Activated naive CD8-positive, alpha-beta T cell treated with anti-CD3 and anti-CD28 coated beads, Interleukin-2, amount 50 U/mL, for 24 hours (primary cell): ENCODE measurements at regions not wholly inside any gene's neighbourhood (a gene's known extent, or its start where the extent isn't known, plus 50 kb on each side); places are given as distances from the start of the nearest gene placed in this dataset.

Experiments used
- ATAC-seq: fragments of 150-1000 bp; cut with Tn5 transposase; one replicate; pipeline ENCODE4 v1.10.0; 2021
- DNase-seq: peaks from one replicate; pipeline ENCODE4 v3.0.0; 2021
- H3K27ac Mint-ChIP-seq: one replicate; pipeline ENCODE4 v1.8.0; 2021; ENCODE audit warnings: mild to moderate bottlenecking, mixed read lengths
- H3K27me3 Mint-ChIP-seq: one replicate; pipeline ENCODE4 v1.8.0; 2021; ENCODE audit warnings: mixed read lengths
- H3K36me3 Mint-ChIP-seq: one replicate; pipeline ENCODE4 v1.8.0; 2021; ENCODE audit warnings: low read depth, mixed read lengths
- H3K4me1 Mint-ChIP-seq: one replicate; pipeline ENCODE4 v1.8.0; 2021; ENCODE audit warnings: mixed read lengths
- H3K4me3 Mint-ChIP-seq: one replicate; pipeline ENCODE4 v1.8.0; 2021; ENCODE audit warnings: mild to moderate bottlenecking, moderate library complexity, mixed read lengths
- H3K9me3 Mint-ChIP-seq: one replicate; pipeline ENCODE4 v1.8.0; 2021; ENCODE audit warnings: mixed read lengths

- Mint-ChIP-seq H3K36me3 (no peaks in the 10 kb centered on the region), H3K27ac (no peak overlapping the region), H3K4me1 (peaks cover 3% of the 10 kb centered on the region), H3K9me3 (peaks cover 15% of the 10 kb centered on the region), H3K27me3 (no peaks in the 10 kb centered on the region), H3K4me3 (no peak overlapping the region)
- ATAC-seq (no peak), DNase-seq (no peak)
These were observed 140.7 kb downstream of the KCTD12 start for GRCh38 chr13:76745261-76746200.

DNA sequence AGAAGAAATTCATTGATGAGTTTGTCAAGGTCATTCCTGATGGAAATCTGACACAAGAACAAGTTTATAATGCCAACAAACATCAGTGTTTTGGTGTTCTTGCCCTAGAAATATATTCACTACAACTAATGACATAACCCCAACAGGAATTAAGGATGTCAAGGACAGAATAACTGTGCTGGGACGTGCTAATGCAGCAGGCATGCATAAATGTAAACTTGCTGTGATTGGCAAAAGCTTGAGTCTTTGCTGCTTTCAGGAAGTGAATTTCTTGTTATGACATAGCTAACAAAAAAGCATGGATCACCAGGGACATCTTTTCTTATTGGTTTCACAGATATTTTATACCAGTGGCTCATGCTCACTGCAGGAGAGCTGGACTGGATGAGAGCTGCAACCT, 144.6 kb downstream of the KCTD12 start:
- H3K27me3 Mint-ChIP-seq = no peaks in the 10 kb centered on the region
- H3K9me3 Mint-ChIP-seq = peaks cover 15% of the 10 kb centered on the region
- no peak overlapping the region for H3K27ac Mint-ChIP-seq
- no peak for ATAC-seq
- no peak overlapping the region for H3K4me3 Mint-ChIP-seq
- peaks cover 3% of the 10 kb centered on the region for H3K4me1 Mint-ChIP-seq
- no peaks in the 10 kb centered on the region for H3K36me3 Mint-ChIP-seq
- DNase-seq = no peak

DNA sequence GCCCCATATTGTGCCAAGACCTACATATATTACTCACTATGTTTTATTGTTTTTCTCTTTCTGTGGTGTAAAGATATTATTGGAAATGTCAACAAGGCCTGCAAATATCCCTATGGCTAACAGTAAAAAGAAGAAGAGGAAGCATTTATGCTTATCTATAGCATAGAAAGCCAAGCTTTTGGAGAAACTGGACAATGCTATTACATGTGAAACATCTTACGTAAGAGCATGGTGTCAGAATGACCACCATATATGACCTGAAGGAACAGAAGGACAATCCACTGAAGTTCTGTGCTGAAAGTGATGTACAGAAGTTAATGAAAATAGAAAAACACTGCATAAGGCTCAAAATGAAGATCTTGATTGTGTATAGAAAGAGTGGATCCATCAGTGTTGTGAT, 145.2 kb downstream of the KCTD12 start:
- peaks cover 3% of the 10 kb centered on the region for H3K4me1 Mint-ChIP-seq
- H3K4me3 Mint-ChIP-seq = no peak overlapping the region
- H3K36me3 Mint-ChIP-seq = no peaks in the 10 kb centered on the region
- H3K9me3 Mint-ChIP-seq = peaks cover 15% of the 10 kb centered on the region
- H3K27me3 Mint-ChIP-seq = no peaks in the 10 kb centered on the region
- DNase-seq = no peak
- no peak overlapping the region for H3K27ac Mint-ChIP-seq
- no peak for ATAC-seq

- Mint-ChIP-seq H3K27me3 (no peaks in the 10 kb centered on the region), H3K36me3 (no peaks in the 10 kb centered on the region), H3K9me3 (peaks cover 15% of the 10 kb centered on the region), H3K4me1 (no peaks in the 10 kb centered on the region), H3K4me3 (no peak overlapping the region), H3K27ac (no peak overlapping the region)
- DNase-seq (no peak), ATAC-seq (no peak)
These were observed 147.6 kb downstream of the KCTD12 start for GRCh38 chr13:76738616-76739015.

DNA sequence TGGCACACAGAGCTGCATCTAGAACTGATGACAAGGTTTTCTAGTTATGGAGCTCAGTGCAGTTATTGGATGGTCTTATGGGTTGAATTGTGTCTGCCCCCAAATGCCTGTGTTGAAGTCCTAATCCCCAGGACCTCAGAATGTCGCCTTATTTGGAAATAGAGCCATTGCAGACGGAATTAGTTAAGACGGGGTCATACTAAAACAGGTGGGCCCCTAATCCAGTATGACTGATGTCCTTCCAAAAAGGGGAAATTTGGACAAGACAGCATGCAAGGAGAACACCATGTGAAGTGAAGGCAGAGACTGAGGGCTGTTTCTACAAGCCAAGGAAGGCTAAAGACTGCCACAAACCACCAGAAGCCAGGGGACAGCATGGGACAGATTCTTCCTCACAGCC, 148.7 kb downstream of the KCTD12 start:
- H3K4me1 Mint-ChIP-seq = no peaks in the 10 kb centered on the region
- ATAC-seq (no peak), DNase-seq (no peak)
- H3K36me3 Mint-ChIP-seq = no peaks in the 10 kb centered on the region
- H3K27ac Mint-ChIP-seq = no peak overlapping the region
- H3K27me3 Mint-ChIP-seq = no peaks in the 10 kb centered on the region
- H3K9me3 Mint-ChIP-seq = peaks cover 15% of the 10 kb centered on the region
- no peak overlapping the region for H3K4me3 Mint-ChIP-seq

DNA sequence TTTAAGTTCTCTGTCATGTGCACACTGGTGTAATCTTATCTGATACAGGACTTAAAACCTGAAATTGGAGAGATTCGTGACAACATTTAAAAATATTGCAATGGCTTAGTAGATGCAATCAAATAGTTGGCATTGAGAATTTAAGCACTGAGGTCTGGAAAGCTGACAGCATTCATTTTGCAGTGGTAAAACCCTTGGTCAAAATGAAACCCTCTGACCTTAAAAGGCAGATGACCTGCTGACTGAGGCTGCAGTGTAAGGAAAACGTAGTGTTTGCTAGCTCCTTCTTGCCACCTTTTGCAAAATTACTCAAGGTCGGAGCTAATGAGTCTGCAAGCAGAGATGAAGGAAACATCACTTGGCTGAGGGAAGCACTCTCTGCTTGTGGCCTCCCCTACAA, 150.6 kb downstream of the KCTD12 start:
- no peak overlapping the region for H3K27ac Mint-ChIP-seq
- H3K4me1 Mint-ChIP-seq = no peaks in the 10 kb centered on the region
- no peak for DNase-seq
- no peaks in the 10 kb centered on the region for H3K27me3 Mint-ChIP-seq
- H3K9me3 Mint-ChIP-seq = no peaks in the 10 kb centered on the region
- ATAC-seq = no peak
- H3K4me3 Mint-ChIP-seq = no peak overlapping the region
- no peaks in the 10 kb centered on the region for H3K36me3 Mint-ChIP-seq

DNA sequence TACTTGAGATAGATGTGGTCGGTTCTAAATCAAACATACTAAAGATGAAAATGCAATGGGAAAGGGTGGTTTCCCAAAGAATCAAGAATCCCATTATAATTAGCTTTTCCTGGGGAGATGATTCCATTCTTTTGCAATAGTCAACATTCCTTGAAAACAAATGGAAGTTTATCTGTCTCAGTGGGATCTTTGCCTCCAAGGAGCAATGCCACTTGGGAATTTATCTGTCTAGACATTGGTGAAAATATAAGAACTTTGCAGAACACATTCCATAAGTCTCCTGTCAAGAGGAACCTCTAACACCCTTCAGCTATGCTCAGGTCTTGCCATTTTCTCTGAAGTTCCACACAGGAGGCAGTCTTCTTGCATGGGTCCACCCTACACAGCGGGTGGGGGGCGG, 152.5 kb downstream of the KCTD12 start:
- DNase-seq (no peak), ATAC-seq (no peak)
- Mint-ChIP-seq H3K4me3 (no peak overlapping the region), H3K27ac (no peak overlapping the region), H3K27me3 (no peaks in the 10 kb centered on the region), H3K36me3 (no peaks in the 10 kb centered on the region), H3K9me3 (no peaks in the 10 kb centered on the region), H3K4me1 (no peaks in the 10 kb centered on the region)

DNA sequence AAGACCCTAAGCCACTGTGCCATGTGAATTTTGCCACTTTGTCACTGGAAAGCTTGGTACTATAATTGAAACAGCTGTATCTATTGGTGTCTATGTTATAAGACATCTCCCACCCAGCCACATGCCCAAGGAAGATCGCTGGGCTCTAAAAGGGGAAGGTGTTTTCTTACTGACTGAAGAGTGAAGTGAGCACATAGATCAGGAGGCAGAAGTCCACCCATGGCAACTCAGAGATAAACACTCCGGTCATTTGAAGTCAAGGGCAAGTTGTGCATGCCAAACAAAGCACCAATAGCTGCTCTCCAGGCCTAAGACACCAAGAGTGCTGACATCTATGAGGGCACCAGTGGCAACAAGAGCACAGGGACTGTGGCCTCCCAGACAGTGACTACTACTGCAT, 153.8 kb downstream of the KCTD12 start:
- no peak overlapping the region for H3K4me3 Mint-ChIP-seq
- no peaks in the 10 kb centered on the region for H3K27me3 Mint-ChIP-seq
- ATAC-seq = no peak
- no peaks in the 10 kb centered on the region for H3K4me1 Mint-ChIP-seq
- DNase-seq = no peak
- peaks cover under 1% of the 10 kb centered on the region for H3K9me3 Mint-ChIP-seq
- no peak overlapping the region for H3K27ac Mint-ChIP-seq
- H3K36me3 Mint-ChIP-seq = no peaks in the 10 kb centered on the region

GRCh38 chr13:76730220-76730619, 156.0 kb downstream of the KCTD12 start:
- Mint-ChIP-seq H3K4me1 (no peaks in the 10 kb centered on the region), H3K9me3 (peaks cover 6% of the 10 kb centered on the region), H3K27me3 (no peaks in the 10 kb centered on the region), H3K27ac (no peak overlapping the region), H3K4me3 (no peak overlapping the region), H3K36me3 (peaks cover 1% of the 10 kb centered on the region)
- DNase-seq (no peak), ATAC-seq (no peak)

- no peak for DNase-seq
- Mint-ChIP-seq H3K27ac (no peak overlapping the region), H3K4me1 (no peaks in the 10 kb centered on the region), H3K27me3 (no peaks in the 10 kb centered on the region), H3K4me3 (no peak overlapping the region), H3K9me3 (peaks cover 6% of the 10 kb centered on the region), H3K36me3 (peaks cover 1% of the 10 kb centered on the region)
- ATAC-seq = no peak
These were observed 156.5 kb downstream of the KCTD12 start for GRCh38 chr13:76729691-76730090.

DNA sequence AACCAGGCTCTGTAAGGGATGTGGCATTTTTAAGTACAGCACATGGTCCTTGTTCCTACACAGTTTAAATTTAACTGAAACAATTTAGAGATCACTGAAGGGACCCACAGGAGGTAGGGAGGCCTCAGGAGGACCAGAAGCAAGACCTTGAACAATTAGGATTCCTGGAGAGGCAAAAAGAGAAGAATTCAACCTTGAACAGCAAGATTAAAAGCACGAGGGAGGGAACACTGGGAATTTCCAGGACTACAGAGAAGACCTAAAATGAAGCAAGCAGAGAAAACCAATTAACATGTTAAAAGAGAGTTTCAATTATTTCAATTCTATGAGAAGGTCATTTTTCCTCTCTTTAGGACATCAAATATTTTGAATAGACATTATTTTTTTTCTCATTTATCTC, 160.3 kb downstream of the KCTD12 start:
- ATAC-seq (no peak), DNase-seq (no peak)
- H3K27me3 Mint-ChIP-seq = no peaks in the 10 kb centered on the region
- peaks cover 6% of the 10 kb centered on the region for H3K9me3 Mint-ChIP-seq
- H3K4me3 Mint-ChIP-seq = no peak overlapping the region
- H3K27ac Mint-ChIP-seq = no peak overlapping the region
- no peaks in the 10 kb centered on the region for H3K4me1 Mint-ChIP-seq
- H3K36me3 Mint-ChIP-seq = peaks cover 1% of the 10 kb centered on the region

DNA sequence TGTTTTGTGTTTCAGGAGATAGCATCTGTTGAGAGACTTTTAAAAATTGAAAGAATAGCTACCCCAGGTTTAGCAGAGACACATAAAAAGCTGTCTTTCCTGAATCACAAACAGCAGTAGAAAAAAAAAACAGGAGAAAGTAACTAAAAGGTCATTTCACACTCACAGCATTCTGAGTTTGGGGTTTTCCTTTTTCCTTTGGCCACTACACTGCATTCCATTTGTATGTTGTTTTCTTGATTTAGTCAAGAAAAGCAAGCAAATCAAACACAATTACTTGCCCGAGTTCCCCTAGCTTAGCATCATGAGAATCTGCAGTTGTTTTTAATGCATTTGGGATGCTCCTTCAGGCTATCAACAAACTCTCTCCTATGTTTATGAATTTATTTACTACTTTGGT, 161.0 kb downstream of the KCTD12 start:
- H3K4me3 Mint-ChIP-seq = no peak overlapping the region
- peaks cover 1% of the 10 kb centered on the region for H3K36me3 Mint-ChIP-seq
- no peaks in the 10 kb centered on the region for H3K27me3 Mint-ChIP-seq
- ATAC-seq (no peak), DNase-seq (no peak)
- H3K4me1 Mint-ChIP-seq = no peaks in the 10 kb centered on the region
- H3K9me3 Mint-ChIP-seq = peaks cover 6% of the 10 kb centered on the region
- H3K27ac Mint-ChIP-seq = no peak overlapping the region

DNA sequence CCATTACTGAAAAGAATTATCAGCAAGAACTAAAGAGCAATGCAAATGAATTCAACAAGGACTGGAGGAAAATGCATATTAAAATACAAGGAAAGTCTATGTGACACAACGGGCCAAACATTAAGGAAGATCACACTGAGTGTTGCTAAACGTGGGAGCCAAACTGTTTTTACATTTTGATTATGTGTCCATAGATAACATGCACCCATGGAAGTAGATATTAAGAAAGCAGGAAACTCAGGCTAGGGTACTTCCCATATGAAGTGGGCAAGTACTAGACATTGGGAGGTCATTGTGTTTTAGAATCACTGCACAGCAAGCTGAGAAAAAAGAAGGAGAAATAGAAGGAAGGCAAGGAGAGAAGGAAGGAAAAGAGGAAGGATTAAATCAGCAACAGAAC, 161.8 kb downstream of the KCTD12 start:
- DNase-seq (no peak), ATAC-seq (no peak)
- Mint-ChIP-seq H3K4me1 (no peaks in the 10 kb centered on the region), H3K36me3 (peaks cover 1% of the 10 kb centered on the region), H3K4me3 (no peak overlapping the region), H3K27ac (no peak overlapping the region), H3K9me3 (peaks cover 6% of the 10 kb centered on the region), H3K27me3 (no peaks in the 10 kb centered on the region)

- H3K36me3 Mint-ChIP-seq = peaks cover 1% of the 10 kb centered on the region
- H3K4me1 Mint-ChIP-seq = no peaks in the 10 kb centered on the region
- DNase-seq (peak; percentile 1), ATAC-seq (peak; percentile 43)
- no peaks in the 10 kb centered on the region for H3K27me3 Mint-ChIP-seq
- no peak overlapping the region for H3K27ac Mint-ChIP-seq
- H3K4me3 Mint-ChIP-seq = no peak overlapping the region
- peaks cover 6% of the 10 kb centered on the region for H3K9me3 Mint-ChIP-seq
These were observed 162.5 kb downstream of the KCTD12 start for GRCh38 chr13:76723551-76724232.

GRCh38 chr13:76722782-76723181, 163.4 kb downstream of the KCTD12 start:
- H3K36me3 Mint-ChIP-seq = peaks cover 1% of the 10 kb centered on the region
- H3K4me1 Mint-ChIP-seq = no peaks in the 10 kb centered on the region
- H3K27me3 Mint-ChIP-seq = no peaks in the 10 kb centered on the region
- no peak overlapping the region for H3K27ac Mint-ChIP-seq
- peaks cover 6% of the 10 kb centered on the region for H3K9me3 Mint-ChIP-seq
- no peak overlapping the region for H3K4me3 Mint-ChIP-seq
- DNase-seq (no peak), ATAC-seq (no peak)
